ENCODE measurements at regions not wholly inside any gene's neighbourhood (a gene's known extent, or its start where the extent isn't known, plus 50 kb on each side); places are given as distances from the start of the nearest gene placed in this dataset.
A peak's percentile ranks its signal among the peaks of the same experiment; 100 is the strongest.
"Not testable (repeated sequence)": the region's sequence is repeated elsewhere in the genome, so short reads cannot be mapped to it uniquely, and the experiment has no call there.

- H3K4me3 ChIP-seq (ENCODE audit: low read length in 2 of 2); H3K27me3 ChIP-seq (ENCODE audit: control insufficient read depth in 1 of 2, insufficient read depth in 2 of 2, low read length in 1 of 2); ATAC-seq (ENCODE audit: low FRiP score); H3K9me3 ChIP-seq (ENCODE audit: control insufficient read depth, low read length); H3K36me3 ChIP-seq (ENCODE audit: control insufficient read depth in 1 of 2, insufficient read depth in 2 of 2, low read length in 1 of 2); H3K27ac ChIP-seq (ENCODE audit: low read depth in 1 of 2, low read length in 2 of 2); intact Hi-C loops (cut with DNase I); H3K4me1 ChIP-seq (ENCODE audit: control insufficient read depth in 1 of 2, insufficient read depth in 2 of 2, low read length in 2 of 2); DNase-seq: not testable (repeated sequence)
- no CpG with 5 or more reads among the region's 8 CpGs for WGBS, 2 donors
Observed at GRCh38 chr2:110287817-110288216, 75.5 kb upstream of the MTLN start.

- H3K27me3 ChIP-seq (ENCODE audit: control insufficient read depth in 1 of 2, insufficient read depth in 2 of 2, low read length in 1 of 2); intact Hi-C loops (cut with DNase I); DNase-seq; H3K9me3 ChIP-seq (ENCODE audit: control insufficient read depth, low read length); H3K4me1 ChIP-seq (ENCODE audit: control insufficient read depth in 1 of 2, insufficient read depth in 2 of 2, low read length in 2 of 2); ATAC-seq (ENCODE audit: low FRiP score); H3K27ac ChIP-seq (ENCODE audit: low read depth in 1 of 2, low read length in 2 of 2); H3K36me3 ChIP-seq (ENCODE audit: control insufficient read depth in 1 of 2, insufficient read depth in 2 of 2, low read length in 1 of 2); H3K4me3 ChIP-seq (ENCODE audit: low read length in 2 of 2): not testable (repeated sequence)
- WGBS, 2 donors: no CpG with 5 or more reads among the region's 3 CpGs
Observed at GRCh38 chr2:110287253-110287652, 74.9 kb upstream of the MTLN start.

GRCh38 chr2:110285002-110285401 is 72.7 kb upstream of the MTLN start:
- H3K4me3 ChIP-seq (ENCODE audit: low read length in 2 of 2); ATAC-seq (ENCODE audit: low FRiP score); H3K9me3 ChIP-seq (ENCODE audit: control insufficient read depth, low read length); H3K27me3 ChIP-seq (ENCODE audit: control insufficient read depth in 1 of 2, insufficient read depth in 2 of 2, low read length in 1 of 2); H3K27ac ChIP-seq (ENCODE audit: low read depth in 1 of 2, low read length in 2 of 2); H3K4me1 ChIP-seq (ENCODE audit: control insufficient read depth in 1 of 2, insufficient read depth in 2 of 2, low read length in 2 of 2); H3K36me3 ChIP-seq (ENCODE audit: control insufficient read depth in 1 of 2, insufficient read depth in 2 of 2, low read length in 1 of 2); DNase-seq; intact Hi-C loops (cut with DNase I): not testable (repeated sequence)
- WGBS, 2 donors: no CpG with 5 or more reads among the region's 8 CpGs

GRCh38 chr2:110280804-110281203 is 68.5 kb upstream of the MTLN start:
- H3K27ac ChIP-seq (ENCODE audit: low read depth in 1 of 2, low read length in 2 of 2); H3K4me3 ChIP-seq (ENCODE audit: low read length in 2 of 2); H3K4me1 ChIP-seq (ENCODE audit: control insufficient read depth in 1 of 2, insufficient read depth in 2 of 2, low read length in 2 of 2); ATAC-seq (ENCODE audit: low FRiP score); H3K27me3 ChIP-seq (ENCODE audit: control insufficient read depth in 1 of 2, insufficient read depth in 2 of 2, low read length in 1 of 2); H3K9me3 ChIP-seq (ENCODE audit: control insufficient read depth, low read length); intact Hi-C loops (cut with DNase I); H3K36me3 ChIP-seq (ENCODE audit: control insufficient read depth in 1 of 2, insufficient read depth in 2 of 2, low read length in 1 of 2); DNase-seq: not testable (repeated sequence)
- 99 to 100% methylated on average over 2 of the region's 4 CpGs for WGBS, 2 donors

GRCh38 chr2:110277054-110277453 is 64.7 kb upstream of the MTLN start:
- H3K27ac ChIP-seq (ENCODE audit: low read depth in 1 of 2, low read length in 2 of 2); H3K9me3 ChIP-seq (ENCODE audit: control insufficient read depth, low read length); intact Hi-C loops (cut with DNase I); H3K4me3 ChIP-seq (ENCODE audit: low read length in 2 of 2); DNase-seq; H3K4me1 ChIP-seq (ENCODE audit: control insufficient read depth in 1 of 2, insufficient read depth in 2 of 2, low read length in 2 of 2); H3K27me3 ChIP-seq (ENCODE audit: control insufficient read depth in 1 of 2, insufficient read depth in 2 of 2, low read length in 1 of 2); H3K36me3 ChIP-seq (ENCODE audit: control insufficient read depth in 1 of 2, insufficient read depth in 2 of 2, low read length in 1 of 2); ATAC-seq (ENCODE audit: low FRiP score): not testable (repeated sequence)
- no CpG with 5 or more reads among the region's 6 CpGs for WGBS, 2 donors

GRCh38 chr2:110276092-110276491 is 63.7 kb upstream of the MTLN start:
- H3K4me1 ChIP-seq (ENCODE audit: control insufficient read depth in 1 of 2, insufficient read depth in 2 of 2, low read length in 2 of 2); H3K27me3 ChIP-seq (ENCODE audit: control insufficient read depth in 1 of 2, insufficient read depth in 2 of 2, low read length in 1 of 2); H3K36me3 ChIP-seq (ENCODE audit: control insufficient read depth in 1 of 2, insufficient read depth in 2 of 2, low read length in 1 of 2); H3K27ac ChIP-seq (ENCODE audit: low read depth in 1 of 2, low read length in 2 of 2); intact Hi-C loops (cut with DNase I); H3K9me3 ChIP-seq (ENCODE audit: control insufficient read depth, low read length); H3K4me3 ChIP-seq (ENCODE audit: low read length in 2 of 2); ATAC-seq (ENCODE audit: low FRiP score); DNase-seq: not testable (repeated sequence)
- WGBS, 2 donors: 89 to 100% methylated on average over 1 of the region's 2 CpGs

GRCh38 chr2:110269674-110270073 is 57.3 kb upstream of the MTLN start:
- DNase-seq; H3K27me3 ChIP-seq (ENCODE audit: control insufficient read depth in 1 of 2, insufficient read depth in 2 of 2, low read length in 1 of 2); H3K36me3 ChIP-seq (ENCODE audit: control insufficient read depth in 1 of 2, insufficient read depth in 2 of 2, low read length in 1 of 2); H3K4me3 ChIP-seq (ENCODE audit: low read length in 2 of 2); H3K9me3 ChIP-seq (ENCODE audit: control insufficient read depth, low read length); H3K4me1 ChIP-seq (ENCODE audit: control insufficient read depth in 1 of 2, insufficient read depth in 2 of 2, low read length in 2 of 2); intact Hi-C loops (cut with DNase I); H3K27ac ChIP-seq (ENCODE audit: low read depth in 1 of 2, low read length in 2 of 2); ATAC-seq (ENCODE audit: low FRiP score): not testable (repeated sequence)
- WGBS, 2 donors: 90 to 93% methylated on average over 8 of the region's 9 CpGs

GRCh38 chr2:110267828-110268407 is 55.6 kb upstream of the MTLN start:
- H3K9me3 ChIP-seq (ENCODE audit: control insufficient read depth, low read length); H3K36me3 ChIP-seq (ENCODE audit: control insufficient read depth in 1 of 2, insufficient read depth in 2 of 2, low read length in 1 of 2); H3K27me3 ChIP-seq (ENCODE audit: control insufficient read depth in 1 of 2, insufficient read depth in 2 of 2, low read length in 1 of 2); H3K27ac ChIP-seq (ENCODE audit: low read depth in 1 of 2, low read length in 2 of 2); H3K4me3 ChIP-seq (ENCODE audit: low read length in 2 of 2); intact Hi-C loops (cut with DNase I); H3K4me1 ChIP-seq (ENCODE audit: control insufficient read depth in 1 of 2, insufficient read depth in 2 of 2, low read length in 2 of 2); ATAC-seq (ENCODE audit: low FRiP score): not testable (repeated sequence)
- peak in 1 of 2 donors; percentile 32 for DNase-seq
- WGBS, 2 donors: 39 to 90% methylated on average over 1 to 5 of the region's 17 CpGs

GRCh38 chr2:110264804-110265203 is 52.5 kb upstream of the MTLN start:
- H3K9me3 ChIP-seq (ENCODE audit: control insufficient read depth, low read length); ATAC-seq (ENCODE audit: low FRiP score); H3K4me1 ChIP-seq (ENCODE audit: control insufficient read depth in 1 of 2, insufficient read depth in 2 of 2, low read length in 2 of 2); DNase-seq; H3K4me3 ChIP-seq (ENCODE audit: low read length in 2 of 2); H3K27me3 ChIP-seq (ENCODE audit: control insufficient read depth in 1 of 2, insufficient read depth in 2 of 2, low read length in 1 of 2); H3K27ac ChIP-seq (ENCODE audit: low read depth in 1 of 2, low read length in 2 of 2); H3K36me3 ChIP-seq (ENCODE audit: control insufficient read depth in 1 of 2, insufficient read depth in 2 of 2, low read length in 1 of 2); intact Hi-C loops (cut with DNase I): not testable (repeated sequence)
- no CpG with 5 or more reads among the region's 1 CpG for WGBS, 2 donors

Measured in aorta (tissue), 5 donors.